HepG2 (cell line): ENCODE measurements at regions not wholly inside any gene's neighbourhood (a gene's known extent, or its start where the extent isn't known, plus 50 kb on each side); places are given as distances from the start of the nearest gene placed in this dataset.

Experiments used
- ATAC-seq: fragments of 200-7000 bp; cut with Tn5 transposase; 3 replicates; pipeline ENCODE4 v1.9.1; 2020; ENCODE audit warnings: mild to moderate bottlenecking, moderate library complexity
- BruUV-seq: library from RNA; stranded (reverse); fragments of 400-500 nt; replicated peaks from 2 replicates; lab custom pipeline; 2021; lab: Mats Ljungman, UMichigan
- CTCF ChIA-PET: fragments of 300-600 bp; formaldehyde crosslinking; extraction: SDS; loops from one replicate; lab custom pipeline; 2021; ENCODE audit warnings: low total read pairs, inconsistent platforms, low intra/inter-chr PET ratio; lab: Yijun Ruan, JAX
- POLR2A ChIA-PET: fragments of 350-600 bp; sonication (Branson Sonifier 250); formaldehyde crosslinking; loops from one replicate; lab custom pipeline; 2020; ENCODE audit warnings: antibody characterized with exemption, inconsistent platforms; lab: Yijun Ruan, JAX
- DNase-seq: peaks from one replicate; pipeline ENCODE4 v3.0.0-alpha.2; 2015; ENCODE audit warnings: low spot score
- FAIRE-seq: peaks from 3 replicates; lab custom pipeline; 2011; peaks lifted over from hg19 to GRCh38; lab: Jason Lieb, UNC
- H2AFZ ChIP-seq: one replicate; pipeline ENCODE4 v1.6.1; 2011; ENCODE audit warnings: low read length, inconsistent platforms
- H3K27ac ChIP-seq: fragments of 300-600 bp; 3 replicates; pipeline ENCODE4 v1.8.0; 2011; ENCODE audit warnings: mixed run types, mild to moderate bottlenecking, mixed read lengths, low read length, inconsistent platforms; ENCODE audit not compliant: insufficient read depth; ENCODE audit errors: extremely low read length
- H3K27me3 ChIP-seq, 2 experiments: fragments of 200-600 bp in 1 of 2; 2 replicates in 1 of 2; 3 replicates in 1 of 2; pipeline versions ENCODE4 v1.6.0 to v1.8.0; 2011; ENCODE audit warnings: low read length in 2 of 2, mild to moderate bottlenecking in 2 of 2, moderate library complexity in 2 of 2, inconsistent platforms in 1 of 2; ENCODE audit not compliant: insufficient read depth in 2 of 2, control insufficient read depth in 1 of 2
- H3K36me3 ChIP-seq, 2 experiments: fragments of 200-600 bp in 1 of 2; replicated peaks in 1 of 2; 2 replicates in 1 of 2; 3 replicates in 1 of 2; pipeline versions ENCODE4 v1.5.1 to v1.8.0; 2011; ENCODE audit warnings: low read length in 2 of 2, inconsistent platforms in 1 of 2; ENCODE audit not compliant: insufficient read depth in 2 of 2, control insufficient read depth in 1 of 2
- H3K4me1 ChIP-seq: 2 replicates; pipeline ENCODE4 v1.5.1; 2012; ENCODE audit warnings: low read length, inconsistent platforms; ENCODE audit not compliant: insufficient read depth
- H3K4me2 ChIP-seq: 2 replicates; pipeline ENCODE4 v1.6.0; 2011; ENCODE audit warnings: low read depth, low read length, inconsistent platforms
- H3K4me3 ChIP-seq, 3 experiments: fragments of 200-600 bp in 1 of 3; sonication (generic), shearing (Covaris generic) in 1 of 3; replicated peaks in 1 of 3; 2 replicates each; pipeline ENCODE4 v1.5.1; 2011 to 2016; ENCODE audit warnings: low read length in 3 of 3, inconsistent platforms in 2 of 3, low read depth in 2 of 3, mild to moderate bottlenecking in 2 of 3, control low read depth in 1 of 3, mixed read lengths in 1 of 3; ENCODE audit not compliant: insufficient read depth in 1 of 3
- H3K79me2 ChIP-seq: one replicate; pipeline ENCODE4 v1.6.1; 2011; ENCODE audit warnings: low read length, inconsistent platforms; ENCODE audit not compliant: insufficient read depth
- H3K9ac ChIP-seq: 2 replicates; pipeline ENCODE4 v1.6.0; 2011; ENCODE audit warnings: mild to moderate bottlenecking, low read depth, low read length, inconsistent platforms; ENCODE audit not compliant: insufficient read depth
- H3K9me3 ChIP-seq: 2 replicates; pipeline ENCODE4 v1.5.1; 2012; ENCODE audit warnings: mild to moderate bottlenecking, low read length
- H4K20me1 ChIP-seq: 2 replicates; pipeline ENCODE4 v1.6.0; 2011; ENCODE audit warnings: inconsistent platforms, mild to moderate bottlenecking, low read length, moderate library complexity; ENCODE audit not compliant: insufficient read depth
- NRL ChIP-seq: sonication (generic); formaldehyde crosslinking; IDR thresholded peaks from 2 replicates; pipeline ENCODE4 v1.5.0; 2020; ENCODE audit warnings: missing genetic modification reagents, mild to moderate bottlenecking, moderate library complexity, borderline replicate concordance
- WGBS: methylation state at CpG from one replicate; pipeline ENCODE4 v1.1.6; 2017; ENCODE audit warnings: low lambda C conversion rate; 5-methylcytosine and 5-hydroxymethylcytosine counted together
- in situ Hi-C: cut with HindIII; loops from 2 replicates; pipeline ENCODE4 v1.10.0; 2017; ENCODE audit warnings: low pct_unique_long_range_greater_than_20kb; ENCODE audit not compliant: extremely low pct_ligation_motif_present
- intact Hi-C: fragments of 100-400 bp; cut with micrococcal nuclease; formaldehyde crosslinking; loops from one replicate; pipeline ENCODE4 v1.10.0; 2022; ENCODE audit not compliant: unreplicated experiment
- TF ChIP-seq, protein P1 (sequence below), 2 experiments: sonication (generic) in 1 of 2; formaldehyde crosslinking in 1 of 2; IDR thresholded peaks; 2 replicates each; pipeline versions ENCODE4 v1.5.1 to v1.6.1; 2011 to 2020; ENCODE audit warnings: borderline replicate concordance in 1 of 2, low read depth in 1 of 2, low read length in 1 of 2, mild to moderate bottlenecking in 1 of 2, missing genetic modification reagents in 1 of 2, moderate library complexity in 1 of 2
- TF ChIP-seq, protein P2 (sequence below): sonication (generic); formaldehyde crosslinking; IDR thresholded peaks from 2 replicates; pipeline ENCODE4 v1.8.0; 2023; ENCODE audit warnings: mild to moderate bottlenecking, missing genetic modification reagents

DNA sequence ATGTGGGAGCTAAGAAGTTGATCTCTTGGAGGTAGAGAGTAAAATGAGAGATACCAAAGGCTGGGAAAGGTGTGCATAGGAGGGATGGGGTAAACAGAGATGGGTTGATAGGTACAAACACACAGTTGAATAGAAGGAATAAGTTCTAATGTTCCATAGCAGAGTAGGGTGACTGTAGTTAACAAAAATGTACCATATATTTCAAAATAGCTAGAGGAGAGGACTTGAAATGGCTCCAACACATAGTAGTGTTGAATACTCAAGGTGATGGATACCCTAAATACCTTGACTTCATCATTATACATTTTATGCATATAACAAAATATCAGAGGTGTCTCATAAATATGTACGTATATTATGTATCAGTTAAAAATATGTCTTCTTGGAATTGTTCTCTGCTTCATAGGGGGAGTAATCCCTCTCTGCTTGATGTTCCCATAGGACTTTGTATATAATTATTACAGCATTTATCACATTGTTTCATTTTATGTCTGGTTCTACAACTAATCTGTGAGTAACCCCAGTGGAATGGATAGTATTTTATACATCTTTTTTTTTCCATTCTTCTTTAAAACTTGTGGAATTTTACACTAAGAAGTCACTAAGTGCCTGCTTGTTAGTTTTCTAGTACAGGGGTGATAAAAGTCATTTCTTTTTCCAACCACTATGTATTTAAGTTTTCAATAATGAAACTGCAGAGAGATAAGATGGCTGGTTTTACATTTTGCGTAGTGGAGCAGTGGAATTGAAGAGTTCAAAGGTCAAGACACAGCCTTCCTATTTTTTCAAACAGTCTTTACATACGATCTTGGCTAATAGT is 1940.0 kb upstream of the SEL1L start:
- in situ Hi-C loops = no loop called here
- H3K27me3 ChIP-seq = no peaks in the 10 kb centered on the region
- no peak for FAIRE-seq
- no peak overlapping the region for H2AFZ ChIP-seq
- DNase-seq = no peak
- H3K27ac ChIP-seq = no peak overlapping the region
- H3K9ac ChIP-seq = no peak overlapping the region
- H3K36me3 ChIP-seq = no peaks in the 10 kb centered on the region
- peaks cover 70% of the 10 kb centered on the region for H3K9me3 ChIP-seq
- no peaks in the 10 kb centered on the region for H3K4me1 ChIP-seq
- 4% methylated on average over 3 of the region's 3 CpGs for WGBS
- H3K4me3 ChIP-seq = no peak overlapping the region
- no peaks in the 10 kb centered on the region for H3K79me2 ChIP-seq
- POLR2A ChIA-PET = no interaction called here
- TF ChIP-seq, protein P1, sequence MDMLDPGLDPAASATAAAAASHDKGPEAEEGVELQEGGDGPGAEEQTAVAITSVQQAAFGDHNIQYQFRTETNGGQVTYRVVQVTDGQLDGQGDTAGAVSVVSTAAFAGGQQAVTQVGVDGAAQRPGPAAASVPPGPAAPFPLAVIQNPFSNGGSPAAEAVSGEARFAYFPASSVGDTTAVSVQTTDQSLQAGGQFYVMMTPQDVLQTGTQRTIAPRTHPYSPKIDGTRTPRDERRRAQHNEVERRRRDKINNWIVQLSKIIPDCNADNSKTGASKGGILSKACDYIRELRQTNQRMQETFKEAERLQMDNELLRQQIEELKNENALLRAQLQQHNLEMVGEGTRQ (IDR thresholded peaks at IDR 0.05; ENCODE audit: low read depth, low read length) = no peak
- TF ChIP-seq, protein P1 (CRISPR knock-in tag; IDR thresholded peaks at IDR 0.05; ENCODE audit: borderline replicate concordance) = no peak
- no peak for TF ChIP-seq NRL (CRISPR knock-in tag)
- TF ChIP-seq, protein P2, sequence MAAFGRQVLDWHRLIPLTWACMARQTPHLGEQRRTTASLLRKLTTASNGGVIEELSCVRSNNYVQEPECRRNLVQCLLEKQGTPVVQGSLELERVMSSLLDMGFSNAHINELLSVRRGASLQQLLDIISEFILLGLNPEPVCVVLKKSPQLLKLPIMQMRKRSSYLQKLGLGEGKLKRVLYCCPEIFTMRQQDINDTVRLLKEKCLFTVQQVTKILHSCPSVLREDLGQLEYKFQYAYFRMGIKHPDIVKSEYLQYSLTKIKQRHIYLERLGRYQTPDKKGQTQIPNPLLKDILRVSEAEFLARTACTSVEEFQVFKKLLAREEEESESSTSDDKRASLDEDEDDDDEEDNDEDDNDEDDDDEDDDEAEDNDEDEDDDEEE (CRISPR knock-in tag) = no peak
- TF ChIP-seq, all 625 proteins: peak for 0
- intact Hi-C loops = no loop called here
- no peak overlapping the region for H3K4me2 ChIP-seq
- no peaks in the 10 kb centered on the region for H4K20me1 ChIP-seq
- CTCF ChIA-PET = no interaction called here
- BruUV-seq = no TSS peak
- ATAC-seq = no peak
